HG02678 (cell line): ENCODE measurements at regions not wholly inside any gene's neighbourhood (a gene's known extent, or its start where the extent isn't known, plus 50 kb on each side); places are given as distances from the start of the nearest gene placed in this dataset.
A peak's percentile ranks its signal among the peaks of the same experiment; 100 is the strongest.

ENCODE experiments used
- ATAC-seq: cut with Tn5 transposase; IDR thresholded peaks from one replicate; pipeline ENCODE4 v1.9.1; 2021; ENCODE audit warnings: mild to moderate bottlenecking, moderate library complexity; ENCODE audit not compliant: unreplicated experiment

GRCh38 chr1:83015163-83015562 is 983.8 kb downstream of the TTLL7 start:
- ATAC-seq, result no peak

DNA sequence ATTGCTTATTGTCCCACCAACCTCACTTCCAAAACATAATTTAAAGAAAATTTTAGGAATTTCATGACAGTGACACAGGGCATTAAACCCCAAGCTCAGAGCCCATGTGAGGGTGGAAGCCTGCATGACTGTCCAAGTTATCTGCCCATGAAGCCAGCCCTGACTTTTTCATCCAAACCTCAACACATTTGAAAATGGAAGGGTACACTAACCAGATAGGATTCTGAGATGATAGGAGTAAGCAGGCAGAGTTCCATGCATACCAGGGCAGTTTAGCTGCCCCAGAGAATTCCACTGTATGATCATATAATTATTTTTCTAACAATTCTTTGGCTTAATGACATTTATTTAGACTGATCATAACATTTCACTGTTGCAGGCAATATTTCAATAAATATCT is 986.0 kb downstream of the TTLL7 start:
- no peak for ATAC-seq

DNA sequence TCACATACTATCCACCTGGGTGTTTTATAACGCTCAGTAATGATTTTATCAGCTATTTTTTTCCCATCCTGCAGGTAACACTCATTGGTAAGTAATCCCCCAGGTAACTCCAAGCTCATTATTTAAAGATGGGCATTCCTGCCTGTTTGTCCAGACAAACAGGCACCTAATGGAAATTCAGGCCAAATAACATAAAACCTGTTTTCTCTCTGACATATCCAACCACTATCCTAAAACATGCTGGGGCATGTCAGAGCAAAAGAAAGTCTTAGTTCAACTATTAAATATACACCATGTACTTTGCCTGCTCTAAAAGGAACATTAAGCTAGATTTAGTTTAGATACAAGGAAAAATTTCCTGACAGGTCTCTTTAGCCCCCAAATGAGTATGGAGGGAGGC is 987.7 kb downstream of the TTLL7 start:
- ATAC-seq, result no peak

DNA sequence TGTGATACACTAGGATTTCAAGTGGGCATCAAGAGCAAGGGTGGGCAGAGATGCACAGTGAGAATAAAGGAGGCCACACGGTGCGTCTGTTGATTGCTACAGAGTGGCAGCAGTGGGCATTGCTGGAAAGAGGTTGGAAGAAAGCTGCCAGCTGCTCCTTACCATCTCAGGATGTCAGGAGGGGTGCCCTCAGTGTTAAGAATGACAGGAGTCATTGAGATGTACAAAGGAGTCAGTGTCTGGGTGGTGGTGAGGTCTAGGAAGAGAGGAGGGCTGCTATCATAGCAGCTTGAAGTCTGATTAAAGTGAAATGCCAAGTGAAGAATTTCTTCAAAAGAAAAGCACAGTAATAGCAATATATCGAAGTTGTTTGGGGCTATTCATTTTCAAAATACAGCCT is 992.7 kb downstream of the TTLL7 start:
- no peak for ATAC-seq

DNA sequence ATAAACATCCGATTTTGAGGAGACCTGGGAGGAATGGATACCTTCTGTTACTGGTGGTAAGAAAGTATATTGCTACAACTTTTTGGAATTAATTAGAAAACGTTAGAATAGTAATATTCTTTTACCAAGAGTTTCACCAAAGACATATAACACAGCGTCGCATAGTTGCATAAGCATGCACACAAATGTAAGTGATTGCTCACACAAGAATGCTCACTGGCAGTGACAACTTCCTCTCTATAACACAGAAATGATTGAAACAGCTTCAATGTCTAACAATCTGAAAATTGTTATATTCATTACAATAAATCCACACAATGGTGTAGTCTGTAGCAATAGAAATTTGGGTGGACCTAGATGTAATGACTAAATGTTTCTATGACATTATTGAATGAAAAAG is 998.6 kb downstream of the TTLL7 start:
- ATAC-seq, result no peak

DNA sequence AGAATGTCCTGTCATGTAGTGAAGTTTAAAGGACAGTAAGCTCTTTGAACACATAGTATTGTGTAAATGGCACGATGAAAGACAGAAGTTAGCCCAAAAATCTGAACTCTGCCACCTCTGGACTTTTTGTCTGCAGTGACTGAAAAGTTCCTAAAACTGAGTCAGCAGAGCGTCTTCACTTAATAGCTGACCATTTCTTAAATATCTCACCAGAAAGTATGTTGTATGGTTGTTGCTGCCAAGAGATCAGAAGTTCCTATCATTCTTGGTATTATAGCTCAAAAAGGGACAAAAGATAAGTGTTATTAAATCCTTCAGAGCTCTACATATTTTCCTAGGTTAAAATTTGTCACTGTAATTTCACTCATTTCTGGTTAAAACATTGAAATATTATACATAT is 1003.0 kb downstream of the TTLL7 start:
- no peak for ATAC-seq

- ATAC-seq, result no peak
These were observed 1004.2 kb downstream of the TTLL7 start for GRCh38 chr1:82994616-82995263.

- ATAC-seq, result no peak
These were observed 1007.4 kb downstream of the TTLL7 start for GRCh38 chr1:82991569-82991968.

DNA sequence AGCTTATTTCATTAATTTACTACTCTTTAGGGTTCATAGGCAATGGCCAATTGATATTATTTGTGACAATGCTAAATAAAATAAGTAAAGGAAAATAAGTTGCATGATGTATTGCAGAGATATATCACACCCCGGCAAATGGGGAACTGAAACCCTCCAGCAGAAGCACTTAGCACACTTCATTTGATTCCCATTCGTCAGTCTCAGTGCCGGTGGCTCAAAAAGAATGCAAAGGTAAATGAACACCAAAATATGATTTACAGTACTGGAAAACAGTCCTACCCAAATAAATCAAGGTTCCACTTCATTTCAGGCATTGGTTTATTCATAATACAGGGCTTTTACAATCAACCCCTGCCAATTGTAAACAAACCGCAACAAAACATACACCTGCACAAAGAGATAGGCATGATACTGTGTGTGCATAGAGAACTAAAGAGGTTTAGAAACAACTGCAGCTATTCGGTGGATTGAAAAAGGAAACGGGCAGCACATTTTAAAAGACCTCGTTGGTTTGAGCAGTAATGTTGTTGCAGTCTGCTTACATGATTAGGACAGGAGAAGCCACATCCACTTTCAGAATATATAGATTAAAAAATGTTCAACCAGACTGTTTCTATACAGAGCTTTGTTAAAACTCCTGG is 1019.2 kb downstream of the TTLL7 start:
- peak; percentile 96 for ATAC-seq

GRCh38 chr1:82978461-82979324 is 1020.2 kb downstream of the TTLL7 start:
- ATAC-seq, result no peak

DNA sequence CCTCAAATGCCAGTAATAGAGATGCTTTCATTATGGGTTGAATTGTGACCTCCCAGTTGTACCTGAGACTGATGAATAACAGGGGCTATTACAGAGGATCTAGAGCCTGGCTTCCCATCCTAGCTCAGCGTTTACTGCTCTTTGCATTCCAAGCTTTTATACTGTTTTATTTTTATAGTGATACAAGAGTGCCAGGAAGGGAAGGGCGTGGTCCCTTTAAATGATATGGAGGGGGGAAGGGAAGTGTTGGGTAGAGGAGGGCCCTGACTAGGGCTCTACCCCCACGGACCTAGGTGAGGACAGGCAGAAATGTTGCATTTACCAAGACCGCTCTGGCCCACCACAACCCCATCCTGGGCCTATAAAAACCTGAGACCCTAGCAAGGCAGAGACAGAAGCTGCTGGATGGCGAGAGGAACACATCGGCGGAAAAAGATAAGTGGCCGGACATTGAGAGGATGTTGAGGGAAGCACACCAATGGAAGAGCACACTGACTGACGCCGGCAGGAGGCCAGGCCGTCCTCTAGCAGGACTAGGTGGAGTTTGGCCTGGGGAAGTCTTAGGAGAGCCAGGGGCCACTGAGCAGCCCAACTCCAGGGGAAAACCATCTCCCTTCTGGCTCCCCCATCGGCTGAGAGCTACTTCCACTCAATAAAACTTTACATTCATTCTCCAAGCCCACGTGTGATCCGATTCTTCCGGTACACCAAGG is 1025.9 kb downstream of the TTLL7 start:
- ATAC-seq, result no peak

GRCh38 chr1:82969340-82969739 is 1029.6 kb downstream of the TTLL7 start:
- ATAC-seq, result no peak

- no peak for ATAC-seq
These were observed 1036.3 kb downstream of the TTLL7 start for GRCh38 chr1:82962658-82963057.

DNA sequence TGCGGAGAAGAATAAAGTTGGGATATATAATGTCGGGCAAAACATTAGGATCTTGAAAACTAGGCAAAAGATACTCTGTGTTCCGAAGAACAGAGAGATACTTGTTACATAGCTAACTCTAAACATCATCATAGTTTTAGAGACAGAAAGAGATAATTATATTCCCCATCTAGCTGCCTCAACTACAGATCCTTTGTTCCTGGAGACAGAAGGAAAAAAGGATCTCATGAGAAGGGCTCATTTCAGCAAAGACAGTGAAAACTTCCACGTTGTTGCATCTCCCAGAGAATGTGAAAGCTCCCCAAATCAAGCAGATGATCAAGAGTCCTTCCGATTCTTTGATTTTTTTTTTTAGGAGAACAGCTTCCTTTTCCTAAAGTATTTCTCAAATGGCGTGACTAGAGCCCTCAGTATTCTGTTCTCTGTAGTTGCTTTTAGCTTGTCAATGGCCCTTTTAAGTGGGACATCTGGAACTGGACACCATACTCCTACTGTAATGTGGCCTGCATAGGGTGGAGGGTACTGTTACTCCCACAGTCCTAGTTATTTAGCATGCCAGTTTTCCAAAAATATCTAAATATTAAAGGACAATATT is 1048.2 kb downstream of the TTLL7 start:
- no peak for ATAC-seq

GRCh38 chr1:82948386-82948785 is 1050.5 kb downstream of the TTLL7 start:
- no peak for ATAC-seq

GRCh38 chr1:82947278-82947677 is 1051.7 kb downstream of the TTLL7 start:
- ATAC-seq, result no peak

DNA sequence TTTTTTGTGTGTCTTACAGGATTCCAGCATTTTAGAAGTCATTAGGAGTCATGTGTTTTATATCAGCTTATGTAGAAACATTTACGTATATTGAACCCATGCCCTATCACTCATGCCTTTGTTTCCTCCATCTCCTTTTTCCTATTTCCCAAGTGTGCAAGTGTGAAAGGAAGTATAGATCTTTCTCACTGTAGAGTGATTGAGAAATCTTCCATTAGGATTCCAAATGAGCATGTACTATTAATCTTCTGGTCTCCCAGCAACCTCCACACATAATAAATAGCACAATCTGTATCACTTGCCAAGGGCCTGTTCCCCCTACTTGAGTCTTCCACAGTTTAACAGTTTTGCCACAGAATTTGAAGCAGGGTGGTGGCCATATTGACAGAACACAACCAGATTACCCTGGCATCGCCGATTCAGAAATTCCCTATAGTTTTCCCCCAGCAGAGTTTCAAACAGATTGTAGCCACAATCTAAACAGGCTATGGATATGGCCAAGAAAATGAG is 1052.8 kb downstream of the TTLL7 start:
- ATAC-seq, result no peak

- no peak for ATAC-seq
These were observed 1054.1 kb downstream of the TTLL7 start for GRCh38 chr1:82944822-82945221.

GRCh38 chr1:82934074-82934473 is 1064.9 kb downstream of the TTLL7 start:
- ATAC-seq, result no peak

- ATAC-seq, result no peak
These were observed 1066.2 kb downstream of the TTLL7 start for GRCh38 chr1:82932727-82933126.

DNA sequence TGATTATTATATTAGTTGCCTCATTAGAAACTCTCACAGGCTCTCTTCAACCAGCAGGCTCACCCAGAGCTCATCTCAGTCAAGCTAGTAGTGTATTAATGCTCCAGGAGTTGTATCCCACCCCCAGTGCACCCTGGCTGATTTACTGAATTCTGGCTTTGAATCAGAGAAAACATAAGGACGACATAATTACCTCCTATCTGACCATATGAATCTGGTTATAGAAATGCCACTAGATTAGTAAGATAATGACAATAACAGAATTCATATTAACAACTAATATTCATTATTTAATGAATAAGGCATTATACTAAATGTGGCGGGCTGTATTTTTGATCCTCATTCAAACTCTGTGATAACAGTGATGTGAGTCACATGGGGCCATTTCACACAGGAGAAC is 1066.7 kb downstream of the TTLL7 start:
- ATAC-seq, result no peak
